NCI-H128 (cell line): ENCODE measurements at regions not wholly inside any gene's neighbourhood (a gene's known extent, or its start where the extent isn't known, plus 50 kb on each side); places are given as distances from the start of the nearest gene placed in this dataset.
A peak's percentile ranks its signal among the peaks of the same experiment; 100 is the strongest.

ENCODE experiments used
- DNase-seq: peaks from one replicate; lab custom pipeline; 2025; ENCODE audit not compliant: unreplicated experiment; lab: John Stamatoyannopoulos, UW

- no peak for DNase-seq
Observed at GRCh38 chr4:181365671-181366070, 877.5 kb upstream of the TENM3 start.

- no peak for DNase-seq
Observed at GRCh38 chr4:181372014-181372413, 871.2 kb upstream of the TENM3 start.

- DNase-seq = no peak
Observed at GRCh38 chr4:181376058-181376457, 867.1 kb upstream of the TENM3 start.

GRCh38 chr4:181388061-181388460 lies 855.1 kb upstream of the TENM3 start:
- no peak for DNase-seq

GRCh38 chr4:181416966-181417365 lies 826.2 kb upstream of the TENM3 start:
- no peak for DNase-seq

- DNase-seq = peak; percentile 17
Observed at GRCh38 chr4:181418496-181418895, 824.7 kb upstream of the TENM3 start.

- DNase-seq = no peak
Observed at GRCh38 chr4:181420950-181421349, 822.3 kb upstream of the TENM3 start.

GRCh38 chr4:181424362-181425016 lies 818.7 kb upstream of the TENM3 start:
- DNase-seq = no peak

GRCh38 chr4:181427076-181427475 lies 816.1 kb upstream of the TENM3 start:
- DNase-seq = no peak

GRCh38 chr4:181431006-181431405 lies 812.2 kb upstream of the TENM3 start:
- no peak for DNase-seq

GRCh38 chr4:181431661-181432060 lies 811.5 kb upstream of the TENM3 start:
- no peak for DNase-seq

- no peak for DNase-seq
Observed at GRCh38 chr4:181432335-181432734, 810.9 kb upstream of the TENM3 start.

- DNase-seq = no peak
Observed at GRCh38 chr4:181437895-181438294, 805.3 kb upstream of the TENM3 start.

- DNase-seq = no peak
Observed at GRCh38 chr4:181438641-181439040, 804.6 kb upstream of the TENM3 start.

GRCh38 chr4:181443021-181443420 lies 800.2 kb upstream of the TENM3 start:
- no peak for DNase-seq

GRCh38 chr4:181465826-181466225 lies 777.4 kb upstream of the TENM3 start:
- DNase-seq = no peak

GRCh38 chr4:181468451-181468850 lies 774.8 kb upstream of the TENM3 start:
- no peak for DNase-seq

GRCh38 chr4:181470306-181470705 lies 772.9 kb upstream of the TENM3 start:
- no peak for DNase-seq

- no peak for DNase-seq
Observed at GRCh38 chr4:181475359-181475758, 767.8 kb upstream of the TENM3 start.

- no peak for DNase-seq
Observed at GRCh38 chr4:181475781-181476507, 767.3 kb upstream of the TENM3 start.

GRCh38 chr4:181476508-181476890 lies 766.7 kb upstream of the TENM3 start:
- DNase-seq = no peak

- DNase-seq = no peak
Observed at GRCh38 chr4:181477591-181477990, 765.6 kb upstream of the TENM3 start.

- no peak for DNase-seq
Observed at GRCh38 chr4:181478656-181479055, 764.5 kb upstream of the TENM3 start.
